Uterus (tissue), 2 donors: ENCODE measurements at regions not wholly inside any gene's neighbourhood (a gene's known extent, or its start where the extent isn't known, plus 50 kb on each side); places are given as distances from the start of the nearest gene placed in this dataset.

ENCODE experiments used
- CTCF ChIP-seq, 4 experiments: fragments of 200-600 bp in 2 of 4; fragments of 450-650 bp in 2 of 4; sonication (generic) in 2 of 4; IDR thresholded peaks; one replicate each; pipeline ENCODE4 v1.5.1; 2016 to 2019; ENCODE audit warnings: antibody characterized with exemption in 4 of 4, mild to moderate bottlenecking in 2 of 4, moderate library complexity in 1 of 4
- POLR2A ChIP-seq, 2 donors: fragments of 450-650 bp; IDR thresholded peaks; one replicate each; pipeline ENCODE4 v1.6.1; 2016; ENCODE audit warnings: antibody characterized with exemption in 2 of 2, mild to moderate bottlenecking in 1 of 2, moderate library complexity in 1 of 2

- TF ChIP-seq CTCF (IDR thresholded peaks at IDR 0.05) (peak; percentile 56 to 77 (median 76)), POLR2A (IDR thresholded peaks at IDR 0.05) (no peak)
These were observed 628.7 kb downstream of the TYW1 start for GRCh38 chr7:67625257-67625737.
